A673 (cell line): ENCODE measurements at regions not wholly inside any gene's neighbourhood (a gene's known extent, or its start where the extent isn't known, plus 50 kb on each side); places are given as distances from the start of the nearest gene placed in this dataset.
"Not testable (repeated sequence)": the region's sequence is repeated elsewhere in the genome, so short reads cannot be mapped to it uniquely, and the experiment has no call there.

Experiments used
- EZH2 ChIP-seq: fragments of 200-600 bp; sonication (generic); IDR thresholded peaks from 2 replicates; pipeline ENCODE4 v1.6.1; 2017; ENCODE audit warnings: borderline replicate concordance, low read depth, mild to moderate bottlenecking, mixed read lengths, antibody characterized with exemption, low read length; ENCODE audit not compliant: poor library complexity, severe bottlenecking
- TF ChIP-seq, protein P1 (sequence below): fragments of 300-800, 200-600 bp; sonication (generic); conservative IDR thresholded peaks from 2 replicates; pipeline ENCODE4 v1.5.1; 2017; ENCODE audit warnings: low read depth, mild to moderate bottlenecking, antibody characterized with exemption, low read length, moderate library complexity, mixed read lengths

DNA sequence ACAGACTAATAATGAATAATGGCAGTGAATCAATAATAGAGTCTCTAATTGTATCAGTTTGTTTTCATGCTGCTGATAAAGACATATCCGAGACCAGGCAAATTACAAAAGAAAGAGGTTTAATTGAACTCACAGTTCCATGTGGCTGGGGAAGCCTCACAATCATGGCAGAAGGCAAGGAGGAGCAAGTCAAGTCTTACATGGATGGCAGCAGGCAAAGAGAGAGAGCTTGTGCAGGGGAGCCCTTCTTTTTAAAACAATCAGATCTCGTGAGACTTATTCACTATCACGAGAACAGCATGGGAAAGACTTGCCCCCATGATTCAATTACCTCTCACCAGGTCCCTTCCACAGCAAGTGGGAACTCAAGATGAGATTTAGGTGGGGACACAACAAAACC, 53.4 kb upstream of the TRAM1L1 start:
- TF ChIP-seq, protein P1, sequence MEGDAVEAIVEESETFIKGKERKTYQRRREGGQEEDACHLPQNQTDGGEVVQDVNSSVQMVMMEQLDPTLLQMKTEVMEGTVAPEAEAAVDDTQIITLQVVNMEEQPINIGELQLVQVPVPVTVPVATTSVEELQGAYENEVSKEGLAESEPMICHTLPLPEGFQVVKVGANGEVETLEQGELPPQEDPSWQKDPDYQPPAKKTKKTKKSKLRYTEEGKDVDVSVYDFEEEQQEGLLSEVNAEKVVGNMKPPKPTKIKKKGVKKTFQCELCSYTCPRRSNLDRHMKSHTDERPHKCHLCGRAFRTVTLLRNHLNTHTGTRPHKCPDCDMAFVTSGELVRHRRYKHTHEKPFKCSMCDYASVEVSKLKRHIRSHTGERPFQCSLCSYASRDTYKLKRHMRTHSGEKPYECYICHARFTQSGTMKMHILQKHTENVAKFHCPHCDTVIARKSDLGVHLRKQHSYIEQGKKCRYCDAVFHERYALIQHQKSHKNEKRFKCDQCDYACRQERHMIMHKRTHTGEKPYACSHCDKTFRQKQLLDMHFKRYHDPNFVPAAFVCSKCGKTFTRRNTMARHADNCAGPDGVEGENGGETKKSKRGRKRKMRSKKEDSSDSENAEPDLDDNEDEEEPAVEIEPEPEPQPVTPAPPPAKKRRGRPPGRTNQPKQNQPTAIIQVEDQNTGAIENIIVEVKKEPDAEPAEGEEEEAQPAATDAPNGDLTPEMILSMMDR, result not testable (repeated sequence)
- not testable (repeated sequence) for TF ChIP-seq EZH2
